ENCODE measurements at regions not wholly inside any gene's neighbourhood (a gene's known extent, or its start where the extent isn't known, plus 50 kb on each side); places are given as distances from the start of the nearest gene placed in this dataset.
A peak's percentile ranks its signal among the peaks of the same experiment; 100 is the strongest.

- Histone ChIP-seq H3K4me3 (no peak overlapping the region), H3K27ac (peak overlapping the region; percentile 57 to 82), H3K9me3 (peaks cover 4% of the 10 kb centered on the region; the same call in 1 of the 3 replicates), H3K4me2 (peak overlapping the region; percentile 42), H3K4me1 (peaks cover 31% of the 10 kb centered on the region)
- FAIRE-seq: no peak
- DNase-seq (ENCODE audit: low read depth in 1 of 2, low spot score in 1 of 2): peak in 1 of 2 experiments; percentile 17
- TF ChIP-seq CHD4 (IDR thresholded peaks at IDR 0.05; ENCODE audit: borderline replicate concordance) (no peak), FOXS1 (CRISPR knock-in tag; IDR thresholded peaks at IDR 0.05) (no peak), HOXA7 (CRISPR knock-in tag; IDR thresholded peaks at IDR 0.05) (no peak), E2F6 (IDR thresholded peaks at IDR 0.05; ENCODE audit: borderline replicate concordance, low read depth) (no peak), NR3C1 (IDR thresholded peaks at IDR 0.05) (no peak), TP53 (CRISPR knock-in tag; IDR thresholded peaks at IDR 0.05) (no peak), CBX8 (IDR thresholded peaks at IDR 0.05) (no peak), HES2 (IDR thresholded peaks at IDR 0.05) (no peak), RNF2 (IDR thresholded peaks at IDR 0.05; ENCODE audit: borderline replicate concordance, low read depth) (no peak), CTCF (IDR thresholded peaks at IDR 0.05) (no peak), SREBF2 (IDR thresholded peaks at IDR 0.05) (no peak), HMGXB4 (CRISPR knock-in tag; IDR thresholded peaks at IDR 0.05; ENCODE audit: borderline replicate concordance) (no peak), EHMT2 (IDR thresholded peaks at IDR 0.05; ENCODE audit: low read depth) (no peak), RARB (CRISPR knock-in tag; IDR thresholded peaks at IDR 0.05) (no peak), HOXB13 (CRISPR knock-in tag; IDR thresholded peaks at IDR 0.05; ENCODE audit: low read depth) (no peak), HEYL (CRISPR knock-in tag; IDR thresholded peaks at IDR 0.05) (no peak), MAX (IDR thresholded peaks at IDR 0.05) (no peak), ZC3H11A (IDR thresholded peaks at IDR 0.05) (no peak), ESRRA (IDR thresholded peaks at IDR 0.05; ENCODE audit: borderline replicate concordance, low read length) (no peak)
- ChIA-PET CTCF (interaction anchor here (1.0 to 1.4 kb wide), 3 partner anchors 9 to 294 kb away, joined by 4 to 5 read pairs (median 4); no protein-coding TSS in a partner anchor), POLR2A (no interaction called here)
- 0% methylated on average over 1 of the region's 1 CpG for WGBS (ENCODE audit: missing lambda C conversion rate)
- ATAC-seq: peak in 1 of 2 experiments; percentile 79; a peak in 4 of 6 replicates
These were observed 265.8 kb upstream of the TCF21 start for GRCh38 chr6:133623065-133623464.

GRCh38 chr6:133623621-133624020 lies 265.3 kb upstream of the TCF21 start:
- WGBS (ENCODE audit: missing lambda C conversion rate): 37% methylated on average over 2 of the region's 2 CpGs
- no peak for TF ChIP-seq MYC (IDR thresholded peaks at IDR 0.05; ENCODE audit: borderline replicate concordance, low read length)
- no peak for TF ChIP-seq GATA3 (IDR thresholded peaks at IDR 0.05; ENCODE audit: borderline replicate concordance)
- TF ChIP-seq KDM1A (IDR thresholded peaks at IDR 0.05; ENCODE audit: low read depth): no peak
- no peak for TF ChIP-seq POLR2AphosphoS2 (conservative IDR thresholded peaks at IDR 0.05; ENCODE audit: low read length)
- no peak for TF ChIP-seq HMGXB4 (CRISPR knock-in tag; IDR thresholded peaks at IDR 0.05; ENCODE audit: borderline replicate concordance)
- no peak for TF ChIP-seq MAX (IDR thresholded peaks at IDR 0.05)
- no peak for TF ChIP-seq REST (IDR thresholded peaks at IDR 0.05)
- TF ChIP-seq FOSB (CRISPR knock-in tag; IDR thresholded peaks at IDR 0.05): no peak
- DNase-seq (ENCODE audit: low read depth in 1 of 2, low spot score in 1 of 2) (no peak), FAIRE-seq (no peak), ATAC-seq (no peak)
- peaks cover 31% of the 10 kb centered on the region for H3K4me1 ChIP-seq
- peak overlapping the region; percentile 57 to 82; a peak in 5 of 6 replicates for H3K27ac ChIP-seq
- ChIA-PET CTCF (interaction anchor here (1.2 to 1.4 kb wide), 2 partner anchors 8 to 294 kb away, joined by 4 read pairs; no protein-coding TSS in a partner anchor), POLR2A (no interaction called here)
- H3K4me2 ChIP-seq: peak overlapping the region; percentile 42
- no peak overlapping the region for H3K4me3 ChIP-seq
- H3K9me3 ChIP-seq: peaks cover under 1% of the 10 kb centered on the region; the same call in 1 of the 3 replicates

Data from A549 (cell line).